HepG2 (cell line): ENCODE measurements at regions not wholly inside any gene's neighbourhood (a gene's known extent, or its start where the extent isn't known, plus 50 kb on each side); places are given as distances from the start of the nearest gene placed in this dataset.

ENCODE experiments used
- ATAC-seq: fragments of 200-7000 bp; cut with Tn5 transposase; 3 replicates; pipeline ENCODE4 v1.9.1; 2020; ENCODE audit warnings: mild to moderate bottlenecking, moderate library complexity
- BruUV-seq: library from RNA; stranded (reverse); fragments of 400-500 nt; replicated peaks from 2 replicates; lab custom pipeline; 2021; lab: Mats Ljungman, UMichigan
- CTCF ChIA-PET: fragments of 300-600 bp; formaldehyde crosslinking; extraction: SDS; loops from one replicate; lab custom pipeline; 2021; ENCODE audit warnings: low total read pairs, inconsistent platforms, low intra/inter-chr PET ratio; lab: Yijun Ruan, JAX
- POLR2A ChIA-PET: fragments of 350-600 bp; sonication (Branson Sonifier 250); formaldehyde crosslinking; loops from one replicate; lab custom pipeline; 2020; ENCODE audit warnings: antibody characterized with exemption, inconsistent platforms; lab: Yijun Ruan, JAX
- DNase-seq: peaks from one replicate; pipeline ENCODE4 v3.0.0-alpha.2; 2015; ENCODE audit warnings: low spot score
- FAIRE-seq: peaks from 3 replicates; lab custom pipeline; 2011; peaks lifted over from hg19 to GRCh38; lab: Jason Lieb, UNC
- H2AFZ ChIP-seq: one replicate; pipeline ENCODE4 v1.6.1; 2011; ENCODE audit warnings: low read length, inconsistent platforms
- H3K27ac ChIP-seq: fragments of 300-600 bp; 3 replicates; pipeline ENCODE4 v1.8.0; 2011; ENCODE audit warnings: mixed run types, mild to moderate bottlenecking, mixed read lengths, low read length, inconsistent platforms; ENCODE audit not compliant: insufficient read depth; ENCODE audit errors: extremely low read length
- H3K27me3 ChIP-seq, 2 experiments: fragments of 200-600 bp in 1 of 2; 2 replicates in 1 of 2; 3 replicates in 1 of 2; pipeline versions ENCODE4 v1.6.0 to v1.8.0; 2011; ENCODE audit warnings: low read length in 2 of 2, mild to moderate bottlenecking in 2 of 2, moderate library complexity in 2 of 2, inconsistent platforms in 1 of 2; ENCODE audit not compliant: insufficient read depth in 2 of 2, control insufficient read depth in 1 of 2
- H3K36me3 ChIP-seq, 2 experiments: fragments of 200-600 bp in 1 of 2; replicated peaks in 1 of 2; 2 replicates in 1 of 2; 3 replicates in 1 of 2; pipeline versions ENCODE4 v1.5.1 to v1.8.0; 2011; ENCODE audit warnings: low read length in 2 of 2, inconsistent platforms in 1 of 2; ENCODE audit not compliant: insufficient read depth in 2 of 2, control insufficient read depth in 1 of 2
- H3K4me1 ChIP-seq: 2 replicates; pipeline ENCODE4 v1.5.1; 2012; ENCODE audit warnings: low read length, inconsistent platforms; ENCODE audit not compliant: insufficient read depth
- H3K4me2 ChIP-seq: 2 replicates; pipeline ENCODE4 v1.6.0; 2011; ENCODE audit warnings: low read depth, low read length, inconsistent platforms
- H3K4me3 ChIP-seq, 3 experiments: fragments of 200-600 bp in 1 of 3; sonication (generic), shearing (Covaris generic) in 1 of 3; replicated peaks in 1 of 3; 2 replicates each; pipeline ENCODE4 v1.5.1; 2011 to 2016; ENCODE audit warnings: low read length in 3 of 3, inconsistent platforms in 2 of 3, low read depth in 2 of 3, mild to moderate bottlenecking in 2 of 3, control low read depth in 1 of 3, mixed read lengths in 1 of 3; ENCODE audit not compliant: insufficient read depth in 1 of 3
- H3K79me2 ChIP-seq: one replicate; pipeline ENCODE4 v1.6.1; 2011; ENCODE audit warnings: low read length, inconsistent platforms; ENCODE audit not compliant: insufficient read depth
- H3K9ac ChIP-seq: 2 replicates; pipeline ENCODE4 v1.6.0; 2011; ENCODE audit warnings: mild to moderate bottlenecking, low read depth, low read length, inconsistent platforms; ENCODE audit not compliant: insufficient read depth
- H3K9me3 ChIP-seq: 2 replicates; pipeline ENCODE4 v1.5.1; 2012; ENCODE audit warnings: mild to moderate bottlenecking, low read length
- H4K20me1 ChIP-seq: 2 replicates; pipeline ENCODE4 v1.6.0; 2011; ENCODE audit warnings: inconsistent platforms, mild to moderate bottlenecking, low read length, moderate library complexity; ENCODE audit not compliant: insufficient read depth
- CEBPB ChIP-seq: IDR thresholded peaks from 2 replicates; pipeline ENCODE4 v1.6.1; 2011; ENCODE audit warnings: low read depth, low read length, improper control_type of control experiment, borderline replicate concordance
- HNF4G ChIP-seq, 2 experiments: sonication (generic) in 1 of 2; formaldehyde crosslinking in 1 of 2; IDR thresholded peaks; 2 replicates each; pipeline versions ENCODE4 v1.4.0 to v1.6.1; 2011 to 2020; ENCODE audit warnings: borderline replicate concordance in 2 of 2, low read depth in 2 of 2, mild to moderate bottlenecking in 2 of 2, low read length in 1 of 2, missing genetic modification reagents in 1 of 2, moderate library complexity in 1 of 2
- IKZF4 ChIP-seq: sonication (generic); formaldehyde crosslinking; IDR thresholded peaks from 2 replicates; pipeline ENCODE4 v1.5.1; 2020; ENCODE audit warnings: borderline replicate concordance, mild to moderate bottlenecking, low read depth, missing genetic modification reagents; ENCODE audit errors: not compliant biosample characterization
- POGK ChIP-seq: sonication (generic); formaldehyde crosslinking; conservative IDR thresholded peaks from 2 replicates; pipeline ENCODE4 v1.8.0; 2022; ENCODE audit warnings: mild to moderate bottlenecking, moderate library complexity, missing genetic modification reagents
- RARG ChIP-seq: sonication (generic); formaldehyde crosslinking; IDR thresholded peaks from 2 replicates; pipeline ENCODE4 v1.4.0; 2020; ENCODE audit warnings: low read depth, mild to moderate bottlenecking, missing genetic modification reagents
- ZBED4 ChIP-seq: sonication (generic); formaldehyde crosslinking; IDR thresholded peaks from 2 replicates; pipeline ENCODE4 v1.4.0; 2020; ENCODE audit warnings: missing genetic modification reagents, borderline replicate concordance
- ZNF274 ChIP-seq: sonication (generic); formaldehyde crosslinking; IDR thresholded peaks from 2 replicates; pipeline ENCODE4 v1.5.1; 2020; ENCODE audit warnings: mild to moderate bottlenecking, missing genetic modification reagents
- ZNF775 ChIP-seq: sonication (generic); formaldehyde crosslinking; IDR thresholded peaks from 2 replicates; pipeline ENCODE4 v1.4.0; 2020; ENCODE audit warnings: missing genetic modification reagents, mild to moderate bottlenecking, moderate library complexity, borderline replicate concordance
- ZSCAN29 ChIP-seq: sonication (generic); formaldehyde crosslinking; conservative IDR thresholded peaks from 2 replicates; pipeline ENCODE4 v1.4.0; 2020; ENCODE audit warnings: mild to moderate bottlenecking, missing genetic modification reagents
- WGBS: methylation state at CpG from one replicate; pipeline ENCODE4 v1.1.6; 2017; ENCODE audit warnings: low lambda C conversion rate; 5-methylcytosine and 5-hydroxymethylcytosine counted together
- in situ Hi-C: cut with HindIII; loops from 2 replicates; pipeline ENCODE4 v1.10.0; 2017; ENCODE audit warnings: low pct_unique_long_range_greater_than_20kb; ENCODE audit not compliant: extremely low pct_ligation_motif_present
- intact Hi-C: fragments of 100-400 bp; cut with micrococcal nuclease; formaldehyde crosslinking; loops from one replicate; pipeline ENCODE4 v1.10.0; 2022; ENCODE audit not compliant: unreplicated experiment
- TF ChIP-seq, protein P1 (sequence below): sonication (generic); formaldehyde crosslinking; IDR thresholded peaks from 2 replicates; pipeline ENCODE4 v1.5.0; 2020; ENCODE audit warnings: mild to moderate bottlenecking, low read depth, missing genetic modification reagents, borderline replicate concordance
- TF ChIP-seq, protein P2 (sequence below): sonication (generic); formaldehyde crosslinking; IDR thresholded peaks from 2 replicates; pipeline ENCODE4 v1.8.0; 2022; ENCODE audit warnings: mild to moderate bottlenecking, missing genetic modification reagents; ENCODE audit not compliant: insufficient replicate concordance
- TF ChIP-seq, protein P3 (sequence below): sonication (generic); formaldehyde crosslinking; IDR thresholded peaks from 2 replicates; pipeline ENCODE4 v1.4.0; 2020; ENCODE audit warnings: missing genetic modification reagents

DNA sequence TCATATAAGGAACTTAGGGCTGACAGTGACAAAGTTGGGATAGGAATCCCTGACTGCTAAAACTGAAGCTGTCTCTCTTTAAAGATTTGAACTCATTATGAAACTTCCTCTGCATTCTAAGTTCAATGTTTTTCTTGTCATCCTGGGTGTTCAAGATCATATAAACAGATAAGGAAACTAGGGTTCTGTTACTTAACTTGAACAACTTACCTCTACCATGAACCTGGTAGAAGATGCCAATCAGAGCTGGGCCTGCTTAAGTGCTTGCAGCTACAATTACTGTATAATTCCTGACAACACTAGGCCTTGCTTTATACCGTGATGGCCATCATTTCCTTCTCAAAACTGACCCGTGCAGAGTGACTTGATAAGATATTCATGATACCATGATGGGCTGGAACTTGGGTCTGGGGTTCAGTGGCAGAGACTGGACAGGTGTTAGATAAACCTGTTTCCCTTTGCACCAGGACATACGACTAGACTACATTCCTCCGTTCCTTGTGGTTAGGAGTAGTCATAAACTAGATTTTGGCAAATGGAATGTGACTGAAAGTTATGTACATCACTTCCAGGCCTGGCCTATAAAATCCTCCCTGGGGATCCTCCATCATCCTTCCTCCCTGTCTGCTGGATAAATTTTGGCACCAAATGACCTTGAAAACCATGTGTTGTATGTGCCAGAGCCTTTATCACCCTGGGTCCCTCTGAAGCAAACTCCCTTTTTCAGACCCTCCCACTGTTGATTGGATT lies 172.2 kb upstream of the PRICKLE1 start:
- DNase-seq (no peak), ATAC-seq (no peak), FAIRE-seq (no peak)
- H3K27me3 ChIP-seq, result peaks cover 0 to 2% of the 10 kb centered on the region in 2 experiments; a peak in 1 of 5 replicates
- 0% methylated on average over 2 of the region's 4 CpGs for WGBS
- no TSS peak for BruUV-seq
- no peaks in the 10 kb centered on the region for H3K36me3 ChIP-seq
- intact Hi-C loops (no loop called here), in situ Hi-C loops (no loop called here)
- POLR2A ChIA-PET, result no interaction called here
- no peak overlapping the region for H3K4me2 ChIP-seq
- no peak overlapping the region for H3K9ac ChIP-seq
- no peaks in the 10 kb centered on the region for H3K9me3 ChIP-seq
- TF ChIP-seq, protein P1, sequence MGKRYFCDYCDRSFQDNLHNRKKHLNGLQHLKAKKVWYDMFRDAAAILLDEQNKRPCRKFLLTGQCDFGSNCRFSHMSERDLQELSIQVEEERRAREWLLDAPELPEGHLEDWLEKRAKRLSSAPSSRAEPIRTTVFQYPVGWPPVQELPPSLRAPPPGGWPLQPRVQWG, result no peak
- no peak for TF ChIP-seq IKZF4 (CRISPR knock-in tag)
- no peak for TF ChIP-seq ZNF274 (CRISPR knock-in tag)
- no peak for TF ChIP-seq ZNF775 (CRISPR knock-in tag)
- TF ChIP-seq, protein P2, sequence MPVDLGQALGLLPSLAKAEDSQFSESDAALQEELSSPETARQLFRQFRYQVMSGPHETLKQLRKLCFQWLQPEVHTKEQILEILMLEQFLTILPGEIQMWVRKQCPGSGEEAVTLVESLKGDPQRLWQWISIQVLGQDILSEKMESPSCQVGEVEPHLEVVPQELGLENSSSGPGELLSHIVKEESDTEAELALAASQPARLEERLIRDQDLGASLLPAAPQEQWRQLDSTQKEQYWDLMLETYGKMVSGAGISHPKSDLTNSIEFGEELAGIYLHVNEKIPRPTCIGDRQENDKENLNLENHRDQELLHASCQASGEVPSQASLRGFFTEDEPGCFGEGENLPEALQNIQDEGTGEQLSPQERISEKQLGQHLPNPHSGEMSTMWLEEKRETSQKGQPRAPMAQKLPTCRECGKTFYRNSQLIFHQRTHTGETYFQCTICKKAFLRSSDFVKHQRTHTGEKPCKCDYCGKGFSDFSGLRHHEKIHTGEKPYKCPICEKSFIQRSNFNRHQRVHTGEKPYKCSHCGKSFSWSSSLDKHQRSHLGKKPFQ (CRISPR knock-in tag), result no peak
- TF ChIP-seq, protein P3, sequence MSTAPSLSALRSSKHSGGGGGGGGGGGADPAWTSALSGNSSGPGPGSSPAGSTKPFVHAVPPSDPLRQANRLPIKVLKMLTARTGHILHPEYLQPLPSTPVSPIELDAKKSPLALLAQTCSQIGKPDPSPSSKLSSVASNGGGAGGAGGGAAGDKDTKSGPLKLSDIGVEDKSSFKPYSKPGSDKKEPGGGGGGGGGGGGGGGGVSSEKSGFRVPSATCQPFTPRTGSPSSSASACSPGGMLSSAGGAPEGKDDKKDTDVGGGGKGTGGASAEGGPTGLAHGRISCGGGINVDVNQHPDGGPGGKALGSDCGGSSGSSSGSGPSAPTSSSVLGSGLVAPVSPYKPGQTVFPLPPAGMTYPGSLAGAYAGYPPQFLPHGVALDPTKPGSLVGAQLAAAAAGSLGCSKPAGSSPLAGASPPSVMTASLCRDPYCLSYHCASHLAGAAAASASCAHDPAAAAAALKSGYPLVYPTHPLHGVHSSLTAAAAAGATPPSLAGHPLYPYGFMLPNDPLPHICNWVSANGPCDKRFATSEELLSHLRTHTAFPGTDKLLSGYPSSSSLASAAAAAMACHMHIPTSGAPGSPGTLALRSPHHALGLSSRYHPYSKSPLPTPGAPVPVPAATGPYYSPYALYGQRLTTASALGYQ (CRISPR knock-in tag), result no peak
- no peak for TF ChIP-seq CEBPB
- TF ChIP-seq POGK (CRISPR knock-in tag), result no peak
- no peak for TF ChIP-seq HNF4G (IDR thresholded peaks at IDR 0.05; ENCODE audit: borderline replicate concordance, low read depth, low read length)
- no peak for TF ChIP-seq HNF4G (CRISPR knock-in tag; IDR thresholded peaks at IDR 0.05; ENCODE audit: borderline replicate concordance, low read depth)
- no peak for TF ChIP-seq ZSCAN29 (CRISPR knock-in tag)
- no peak for TF ChIP-seq ZBED4 (CRISPR knock-in tag)
- no peak for TF ChIP-seq RARG (CRISPR knock-in tag)
- no peak overlapping the region for H2AFZ ChIP-seq
- no peak overlapping the region for H3K4me3 ChIP-seq
- H4K20me1 ChIP-seq, result no peaks in the 10 kb centered on the region
- CTCF ChIA-PET, result no interaction called here
- no peak overlapping the region for H3K27ac ChIP-seq
- H3K79me2 ChIP-seq, result no peaks in the 10 kb centered on the region
- no peaks in the 10 kb centered on the region for H3K4me1 ChIP-seq
